ENCODE measurements at regions not wholly inside any gene's neighbourhood (a gene's known extent, or its start where the extent isn't known, plus 50 kb on each side); places are given as distances from the start of the nearest gene placed in this dataset.

GRCh38 chr9:106324053-106324585 lies 538.8 kb upstream of the ZNF462 start:
- Histone ChIP-seq H3K4me1 (replicated peaks) (0 out of 2 replicates have a peak, but pooled peaks cover 3% of the 10 kb centered on the region), H3K4me3 (no peak overlapping the region), H3K36me3 (no peaks in the 10 kb centered on the region), H3K27me3 (replicated peaks) (no peaks in the 10 kb centered on the region), H3K9me3 (replicated peaks) (no peaks in the 10 kb centered on the region), H3K27ac (no peak overlapping the region)
- no peak for DNase-seq (ENCODE audit: low read depth in 1 of 2, low spot score in 2 of 2)

DNA sequence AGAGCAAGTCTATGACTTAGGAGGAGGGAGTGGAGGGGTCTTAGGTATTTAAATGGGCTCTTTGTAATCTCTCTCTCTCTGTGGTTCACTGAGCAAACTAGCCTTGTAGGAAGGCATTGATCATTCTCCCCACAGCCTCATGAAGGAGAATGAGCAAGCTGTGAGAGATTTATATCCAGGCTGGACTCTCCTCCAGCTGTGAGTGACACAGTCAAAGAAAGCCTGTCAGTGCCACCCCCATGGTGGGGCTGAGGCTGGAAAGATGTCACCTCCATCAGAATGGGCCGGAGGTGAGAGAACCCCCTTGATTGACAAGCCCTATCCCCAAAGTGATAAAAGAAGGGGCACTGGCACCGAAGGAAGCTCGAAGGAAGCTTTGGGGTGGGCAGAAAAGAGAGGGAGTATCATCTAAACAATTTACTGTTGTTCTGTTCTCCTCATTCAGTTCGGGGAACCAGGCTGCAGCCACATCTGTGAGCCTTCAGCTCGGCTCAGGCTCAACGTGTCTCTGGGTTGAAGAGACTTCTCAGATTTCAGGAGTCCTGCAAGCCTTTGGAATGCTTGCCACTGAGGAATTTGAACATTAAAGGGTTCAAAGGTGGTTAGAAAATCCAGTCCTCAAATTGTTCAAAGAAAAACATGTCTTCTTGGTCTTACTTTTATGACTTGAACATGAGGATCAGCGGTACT lies 538.2 kb upstream of the ZNF462 start:
- H3K4me3 ChIP-seq = no peak overlapping the region
- no peaks in the 10 kb centered on the region for H3K36me3 ChIP-seq
- H3K4me1 ChIP-seq (replicated peaks) = 0 out of 2 replicates have a peak, but pooled peaks cover 3% of the 10 kb centered on the region
- DNase-seq (ENCODE audit: low read depth in 1 of 2, low spot score in 2 of 2) = no peak
- H3K9me3 ChIP-seq (replicated peaks) = no peaks in the 10 kb centered on the region
- no peak overlapping the region for H3K27ac ChIP-seq
- H3K27me3 ChIP-seq (replicated peaks) = no peaks in the 10 kb centered on the region

DNA sequence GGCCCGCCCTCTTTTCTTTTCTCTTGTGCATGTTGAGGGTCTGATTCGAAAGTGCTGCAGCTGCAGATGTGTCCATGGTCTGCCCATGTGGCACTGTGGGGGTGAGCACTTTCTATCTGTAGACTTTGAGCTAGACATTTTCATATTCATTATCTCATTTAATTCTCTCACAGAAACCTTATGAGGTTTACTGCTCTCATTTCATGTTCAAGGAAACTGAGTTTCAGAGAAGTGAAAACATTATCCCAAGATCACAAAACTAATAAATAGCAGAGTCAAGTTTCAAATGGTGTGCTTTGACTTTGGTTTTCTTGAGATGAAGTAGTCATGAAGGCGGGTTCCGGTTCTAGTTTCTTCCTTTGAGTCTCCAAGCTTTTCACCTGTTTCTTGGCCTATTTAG lies 536.5 kb upstream of the ZNF462 start:
- Histone ChIP-seq H3K36me3 (no peaks in the 10 kb centered on the region), H3K27me3 (replicated peaks) (no peaks in the 10 kb centered on the region), H3K9me3 (replicated peaks) (no peaks in the 10 kb centered on the region), H3K27ac (no peak overlapping the region), H3K4me3 (no peak overlapping the region), H3K4me1 (replicated peaks) (0 out of 2 replicates have a peak, but pooled peaks cover 3% of the 10 kb centered on the region)
- no peak for DNase-seq (ENCODE audit: low read depth in 1 of 2, low spot score in 2 of 2)

DNA sequence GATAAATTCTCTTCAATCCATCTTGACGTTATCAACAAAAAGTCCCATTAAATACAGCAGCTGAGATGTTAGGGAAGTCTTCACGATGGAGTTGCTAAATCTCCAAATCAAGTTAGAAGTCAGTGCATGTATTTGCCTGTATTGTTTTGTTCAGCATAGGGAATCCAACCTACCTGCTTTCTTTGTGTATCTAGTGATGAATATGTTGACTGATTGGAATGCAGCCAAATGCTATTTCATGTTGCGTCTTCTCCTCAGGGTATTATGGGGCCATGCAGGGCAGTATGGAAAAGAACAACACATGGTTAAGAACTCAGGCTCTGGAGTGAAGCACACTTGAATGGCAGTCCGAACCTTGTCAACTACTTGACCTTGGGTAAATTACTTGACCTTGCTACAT lies 529.5 kb upstream of the ZNF462 start:
- Histone ChIP-seq H3K4me1 (replicated peaks) (no peaks in the 10 kb centered on the region), H3K27me3 (replicated peaks) (no peaks in the 10 kb centered on the region), H3K9me3 (replicated peaks) (no peaks in the 10 kb centered on the region), H3K27ac (no peak overlapping the region), H3K36me3 (peaks cover 5% of the 10 kb centered on the region; the same call in 1 of the 2 replicates), H3K4me3 (no peak overlapping the region)
- DNase-seq (ENCODE audit: low read depth in 1 of 2, low spot score in 2 of 2) = no peak

DNA sequence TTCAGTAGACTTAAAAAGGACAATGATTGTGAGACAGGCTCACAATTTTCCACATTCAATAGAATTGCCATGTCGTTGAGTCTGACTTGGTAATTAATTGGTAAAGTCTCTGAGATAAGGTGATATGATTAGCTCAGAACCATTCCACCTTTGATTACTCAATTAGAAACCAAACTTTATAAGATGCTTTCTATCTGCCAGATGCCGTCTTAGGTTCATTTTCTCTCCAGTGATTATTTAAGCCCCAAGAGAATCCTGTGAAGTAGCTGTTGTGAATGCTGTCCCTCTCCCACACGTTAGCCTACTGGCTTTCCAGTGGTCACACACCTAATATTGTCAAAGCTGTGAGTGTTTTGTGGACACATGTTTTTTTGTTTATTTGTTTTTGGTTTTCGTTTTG lies 528.9 kb upstream of the ZNF462 start:
- H3K9me3 ChIP-seq (replicated peaks) = no peaks in the 10 kb centered on the region
- no peak overlapping the region for H3K27ac ChIP-seq
- no peaks in the 10 kb centered on the region for H3K4me1 ChIP-seq (replicated peaks)
- DNase-seq (ENCODE audit: low read depth in 1 of 2, low spot score in 2 of 2) = no peak
- peaks cover 5% of the 10 kb centered on the region; the same call in 1 of the 2 replicates for H3K36me3 ChIP-seq
- no peak overlapping the region for H3K4me3 ChIP-seq
- no peaks in the 10 kb centered on the region for H3K27me3 ChIP-seq (replicated peaks)

DNA sequence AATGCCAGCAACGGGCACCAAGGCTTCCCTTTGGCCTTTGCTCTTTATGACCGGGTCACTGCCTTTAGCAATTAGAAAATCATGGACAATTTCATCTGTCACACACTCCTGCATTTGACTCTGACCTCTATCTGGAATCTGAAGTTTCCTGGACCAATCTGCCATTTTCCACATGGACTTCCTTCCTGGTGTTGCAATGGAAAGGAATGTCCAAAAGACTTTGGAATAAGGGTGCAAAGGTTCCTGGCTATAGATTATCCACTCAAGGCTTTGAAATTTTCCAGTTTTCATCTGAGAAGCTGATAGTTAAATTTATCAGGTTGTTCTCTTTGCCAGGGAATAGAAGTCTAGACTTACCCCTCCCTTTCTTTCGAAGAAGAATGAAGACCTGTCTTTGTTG lies 523.1 kb upstream of the ZNF462 start:
- no peak overlapping the region for H3K4me3 ChIP-seq
- no peaks in the 10 kb centered on the region for H3K27me3 ChIP-seq (replicated peaks)
- H3K36me3 ChIP-seq = no peaks in the 10 kb centered on the region; the same call in 1 of the 2 replicates
- H3K27ac ChIP-seq = no peak overlapping the region
- DNase-seq (ENCODE audit: low read depth in 1 of 2, low spot score in 2 of 2) = no peak
- H3K9me3 ChIP-seq (replicated peaks) = no peaks in the 10 kb centered on the region
- no peaks in the 10 kb centered on the region for H3K4me1 ChIP-seq (replicated peaks)

DNA sequence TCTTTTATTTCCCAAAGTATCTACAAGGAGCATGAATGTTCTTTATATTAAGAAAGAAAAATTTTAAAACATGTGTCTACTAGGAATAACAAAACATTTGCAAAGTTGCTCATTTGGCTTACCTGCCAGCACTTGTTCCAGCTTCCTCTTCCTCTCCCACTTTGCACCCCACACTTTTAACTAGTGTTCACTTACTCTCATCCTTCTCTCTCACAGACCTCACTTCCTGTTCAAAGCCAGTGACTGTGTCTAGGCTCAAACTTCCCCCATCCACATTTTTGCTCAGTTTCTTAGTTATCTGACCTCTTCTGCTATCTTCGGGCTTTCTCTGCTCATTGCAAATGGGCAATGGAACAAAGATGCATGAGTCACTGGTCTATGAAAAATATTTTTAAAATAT lies 512.2 kb upstream of the ZNF462 start:
- H3K36me3 ChIP-seq = no peaks in the 10 kb centered on the region; the same call in 1 of the 2 replicates
- no peak for DNase-seq (ENCODE audit: low read depth in 1 of 2, low spot score in 2 of 2)
- no peaks in the 10 kb centered on the region for H3K9me3 ChIP-seq (replicated peaks)
- H3K27me3 ChIP-seq (replicated peaks) = no peaks in the 10 kb centered on the region
- no peak overlapping the region for H3K27ac ChIP-seq
- H3K4me3 ChIP-seq = no peak overlapping the region
- no peaks in the 10 kb centered on the region for H3K4me1 ChIP-seq (replicated peaks)

DNA sequence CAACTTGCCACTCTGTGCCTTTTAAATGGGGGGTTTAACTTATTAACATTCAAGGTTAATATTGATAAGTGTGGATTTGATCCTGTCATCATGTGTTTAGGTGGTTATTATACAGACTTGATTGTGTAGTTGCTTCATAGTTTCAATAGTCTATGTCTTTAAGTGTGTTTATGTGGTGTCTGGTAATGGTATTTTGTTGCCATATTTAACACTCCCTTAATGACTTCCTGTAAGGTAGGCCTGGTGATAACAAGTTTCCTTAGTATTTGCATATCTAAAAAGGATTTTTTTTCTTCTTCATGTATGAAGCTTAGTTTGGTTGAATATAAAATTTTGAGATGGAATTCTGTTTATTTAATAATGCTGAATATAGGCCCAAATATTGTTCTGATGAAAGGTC lies 506.0 kb upstream of the ZNF462 start:
- Histone ChIP-seq H3K9me3 (replicated peaks) (no peaks in the 10 kb centered on the region), H3K27ac (no peak overlapping the region), H3K27me3 (replicated peaks) (no peaks in the 10 kb centered on the region), H3K4me3 (no peak overlapping the region), H3K4me1 (replicated peaks) (no peaks in the 10 kb centered on the region), H3K36me3 (no peaks in the 10 kb centered on the region; the same call in 1 of the 2 replicates)
- no peak for DNase-seq (ENCODE audit: low read depth in 1 of 2, low spot score in 2 of 2)

GRCh38 chr9:106358331-106358730 lies 504.6 kb upstream of the ZNF462 start:
- DNase-seq (ENCODE audit: low read depth in 1 of 2, low spot score in 2 of 2) = no peak
- no peak overlapping the region for H3K27ac ChIP-seq
- H3K4me3 ChIP-seq = no peak overlapping the region
- no peaks in the 10 kb centered on the region for H3K4me1 ChIP-seq (replicated peaks)
- H3K36me3 ChIP-seq = no peaks in the 10 kb centered on the region; the same call in 1 of the 2 replicates
- H3K9me3 ChIP-seq (replicated peaks) = no peaks in the 10 kb centered on the region
- H3K27me3 ChIP-seq (replicated peaks) = no peaks in the 10 kb centered on the region

- Histone ChIP-seq H3K27ac (no peak overlapping the region), H3K4me1 (replicated peaks) (0 out of 2 replicates have a peak, but pooled peaks cover 3% of the 10 kb centered on the region), H3K9me3 (replicated peaks) (0 out of 2 replicates have a peak, but pooled peaks cover 2% of the 10 kb centered on the region), H3K36me3 (peaks cover 1% of the 10 kb centered on the region; the same call in 1 of the 2 replicates), H3K4me3 (no peak overlapping the region), H3K27me3 (replicated peaks) (no peaks in the 10 kb centered on the region)
- peak in 1 of 2 experiments; percentile 4 for DNase-seq (ENCODE audit: low read depth in 1 of 2, low spot score in 2 of 2)
Observed at GRCh38 chr9:106376689-106377088, 486.3 kb upstream of the ZNF462 start.

GRCh38 chr9:106383072-106383471 lies 479.9 kb upstream of the ZNF462 start:
- Histone ChIP-seq H3K27ac (no peak overlapping the region), H3K4me3 (no peak overlapping the region), H3K36me3 (no peaks in the 10 kb centered on the region), H3K9me3 (replicated peaks) (no peaks in the 10 kb centered on the region), H3K27me3 (replicated peaks) (no peaks in the 10 kb centered on the region), H3K4me1 (replicated peaks) (no peaks in the 10 kb centered on the region)
- DNase-seq (ENCODE audit: low read depth in 1 of 2, low spot score in 2 of 2) = no peak

DNA sequence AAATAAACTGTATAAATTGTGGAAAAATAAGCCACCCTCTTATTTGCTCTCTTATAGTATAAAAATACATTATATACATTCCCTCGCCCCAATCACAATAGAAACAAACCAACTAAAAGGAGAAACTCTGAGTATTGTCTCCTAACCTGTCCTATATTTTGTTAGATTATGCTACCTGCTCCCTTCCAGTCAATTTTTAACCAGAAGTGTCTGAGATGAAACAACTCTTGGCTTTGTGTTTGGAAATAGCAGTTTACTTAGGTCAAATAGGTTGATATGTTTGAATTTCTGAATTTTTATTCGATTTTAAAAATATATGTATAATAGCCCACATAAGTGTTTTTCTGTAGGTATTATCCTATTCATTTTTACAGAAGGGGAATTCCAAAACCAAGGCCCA lies 475.0 kb upstream of the ZNF462 start:
- H3K36me3 ChIP-seq = no peaks in the 10 kb centered on the region
- H3K4me1 ChIP-seq (replicated peaks) = no peaks in the 10 kb centered on the region
- DNase-seq (ENCODE audit: low read depth in 1 of 2, low spot score in 2 of 2) = no peak
- no peak overlapping the region for H3K4me3 ChIP-seq
- H3K9me3 ChIP-seq (replicated peaks) = no peaks in the 10 kb centered on the region
- H3K27ac ChIP-seq = no peak overlapping the region
- no peaks in the 10 kb centered on the region for H3K27me3 ChIP-seq (replicated peaks)

- Histone ChIP-seq H3K27me3 (replicated peaks) (no peaks in the 10 kb centered on the region), H3K4me3 (no peak overlapping the region), H3K27ac (no peak overlapping the region), H3K4me1 (replicated peaks) (no peaks in the 10 kb centered on the region), H3K9me3 (replicated peaks) (no peaks in the 10 kb centered on the region), H3K36me3 (no peaks in the 10 kb centered on the region)
- DNase-seq (ENCODE audit: low read depth in 1 of 2, low spot score in 2 of 2) = no peak
Observed at GRCh38 chr9:106393226-106393625, 469.7 kb upstream of the ZNF462 start.

DNA sequence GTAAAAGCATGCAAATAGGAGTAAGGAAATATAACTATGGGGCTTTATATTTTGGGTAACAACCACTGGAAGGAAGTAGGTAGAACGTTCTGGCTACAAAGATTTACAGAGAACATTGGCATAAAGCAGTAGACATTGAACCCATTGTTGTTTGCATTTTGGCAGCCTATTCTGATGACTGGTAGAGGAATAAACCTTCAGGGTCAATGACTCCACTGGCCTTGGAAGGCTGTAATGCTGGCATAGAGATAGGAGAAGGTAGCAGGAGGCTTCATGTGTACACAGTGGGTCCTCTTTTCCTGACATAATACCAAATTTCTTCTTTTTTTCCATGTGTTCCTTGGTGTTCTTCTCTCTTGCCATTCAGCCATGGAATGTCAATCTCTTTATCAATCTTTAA lies 462.8 kb upstream of the ZNF462 start:
- Histone ChIP-seq H3K27ac (no peak overlapping the region), H3K9me3 (replicated peaks) (no peaks in the 10 kb centered on the region), H3K27me3 (replicated peaks) (no peaks in the 10 kb centered on the region), H3K4me3 (no peak overlapping the region), H3K36me3 (no peaks in the 10 kb centered on the region), H3K4me1 (replicated peaks) (peaks cover 17% of the 10 kb centered on the region)
- no peak for DNase-seq (ENCODE audit: low read depth in 1 of 2, low spot score in 2 of 2)
